ENCODE measurements at regions not wholly inside any gene's neighbourhood (a gene's known extent, or its start where the extent isn't known, plus 50 kb on each side); places are given as distances from the start of the nearest gene placed in this dataset.
"Not testable (repeated sequence)": the region's sequence is repeated elsewhere in the genome, so short reads cannot be mapped to it uniquely, and the experiment has no call there.

DNA sequence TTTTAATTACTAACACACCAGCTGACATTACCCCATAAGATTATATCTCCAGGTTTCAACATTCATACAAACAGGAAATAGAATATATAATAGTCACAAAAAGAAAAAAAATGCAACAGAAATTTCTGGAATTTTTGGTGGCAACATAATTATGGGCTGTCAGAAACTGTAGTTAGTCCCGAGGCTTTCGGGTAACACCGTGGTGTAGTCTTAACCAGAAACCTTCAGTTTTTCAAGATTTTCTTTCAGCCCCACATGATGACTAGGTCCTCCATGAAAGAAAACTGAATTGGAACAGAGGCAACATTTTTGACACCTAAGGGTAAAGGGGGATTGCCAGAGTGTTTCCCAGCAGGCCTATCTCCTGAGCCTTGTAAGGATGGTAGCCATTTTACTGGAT lies 176.9 kb upstream of the TSPY4 start:
- TF ChIP-seq, protein P1, sequence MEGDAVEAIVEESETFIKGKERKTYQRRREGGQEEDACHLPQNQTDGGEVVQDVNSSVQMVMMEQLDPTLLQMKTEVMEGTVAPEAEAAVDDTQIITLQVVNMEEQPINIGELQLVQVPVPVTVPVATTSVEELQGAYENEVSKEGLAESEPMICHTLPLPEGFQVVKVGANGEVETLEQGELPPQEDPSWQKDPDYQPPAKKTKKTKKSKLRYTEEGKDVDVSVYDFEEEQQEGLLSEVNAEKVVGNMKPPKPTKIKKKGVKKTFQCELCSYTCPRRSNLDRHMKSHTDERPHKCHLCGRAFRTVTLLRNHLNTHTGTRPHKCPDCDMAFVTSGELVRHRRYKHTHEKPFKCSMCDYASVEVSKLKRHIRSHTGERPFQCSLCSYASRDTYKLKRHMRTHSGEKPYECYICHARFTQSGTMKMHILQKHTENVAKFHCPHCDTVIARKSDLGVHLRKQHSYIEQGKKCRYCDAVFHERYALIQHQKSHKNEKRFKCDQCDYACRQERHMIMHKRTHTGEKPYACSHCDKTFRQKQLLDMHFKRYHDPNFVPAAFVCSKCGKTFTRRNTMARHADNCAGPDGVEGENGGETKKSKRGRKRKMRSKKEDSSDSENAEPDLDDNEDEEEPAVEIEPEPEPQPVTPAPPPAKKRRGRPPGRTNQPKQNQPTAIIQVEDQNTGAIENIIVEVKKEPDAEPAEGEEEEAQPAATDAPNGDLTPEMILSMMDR (IDR thresholded peaks at IDR 0.05), result not testable (repeated sequence)
- TF ChIP-seq POLR2A (IDR thresholded peaks at IDR 0.05), result not testable (repeated sequence)

All from Peyer's patch (tissue), 4 donors.